Astrocyte (in vitro differentiated cells and primary cell): ENCODE measurements at regions not wholly inside any gene's neighbourhood (a gene's known extent, or its start where the extent isn't known, plus 50 kb on each side); places are given as distances from the start of the nearest gene placed in this dataset.

Source experiments
- DNase-seq: peaks from one replicate; pipeline ENCODE4 v3.0.0-alpha.2; 2010; ENCODE audit warnings: low read depth
- FAIRE-seq: peaks from 2 replicates; lab custom pipeline; 2011; peaks lifted over from hg19 to GRCh38; lab: Jason Lieb, UNC
- H2AFZ ChIP-seq: 2 replicates; pipeline ENCODE4 v1.6.0; 2012; ENCODE audit warnings: low read depth, low read length, inconsistent platforms
- H3K27ac ChIP-seq: 2 replicates; pipeline ENCODE4 v1.5.1; 2011; ENCODE audit warnings: low read depth, low read length, inconsistent platforms
- H3K27me3 ChIP-seq: 2 replicates; pipeline ENCODE4 v1.6.0; 2011; ENCODE audit warnings: low read length, inconsistent platforms; ENCODE audit not compliant: insufficient read depth
- H3K36me3 ChIP-seq: 2 replicates; pipeline ENCODE4 v1.5.1; 2011; ENCODE audit warnings: low read length, inconsistent platforms; ENCODE audit not compliant: insufficient read depth
- H3K4me1 ChIP-seq: 2 replicates; pipeline ENCODE4 v1.5.1; 2011; ENCODE audit warnings: low read length, inconsistent platforms; ENCODE audit not compliant: insufficient read depth
- H3K4me2 ChIP-seq: 2 replicates; pipeline ENCODE4 v1.6.0; 2012; ENCODE audit warnings: low read length, inconsistent platforms
- H3K4me3 ChIP-seq: 2 replicates; pipeline ENCODE4 v1.5.1; 2011; ENCODE audit warnings: low read depth, mild to moderate bottlenecking, low read length, inconsistent platforms; ENCODE audit not compliant: insufficient read depth
- H3K79me2 ChIP-seq: 2 replicates; pipeline ENCODE4 v1.6.0; 2012; ENCODE audit warnings: mild to moderate bottlenecking, low read length, inconsistent platforms; ENCODE audit not compliant: insufficient read depth
- H3K9ac ChIP-seq: 2 replicates; pipeline ENCODE4 v1.6.0; 2012; ENCODE audit warnings: mild to moderate bottlenecking, low read length, inconsistent platforms
- H3K9me3 ChIP-seq: 2 replicates; pipeline ENCODE4 v1.5.1; 2012; ENCODE audit warnings: low read depth, mild to moderate bottlenecking, low read length, inconsistent platforms; ENCODE audit not compliant: insufficient read depth
- H4K20me1 ChIP-seq: 2 replicates; pipeline ENCODE4 v1.6.0; 2012; ENCODE audit warnings: low read length, inconsistent platforms; ENCODE audit not compliant: insufficient read depth
- H3K27ac Mint-ChIP-seq: one replicate; pipeline ENCODE4 v1.8.0; 2021; ENCODE audit warnings: mild to moderate bottlenecking, mixed read lengths; ENCODE audit not compliant: unreplicated experiment
- H3K27me3 Mint-ChIP-seq: one replicate; pipeline ENCODE4 v1.8.0; 2021; ENCODE audit warnings: low read depth, mixed read lengths; ENCODE audit not compliant: unreplicated experiment
- H3K36me3 Mint-ChIP-seq: one replicate; pipeline ENCODE4 v1.8.0; 2021; ENCODE audit warnings: low read depth, mixed read lengths; ENCODE audit not compliant: unreplicated experiment
- H3K4me1 Mint-ChIP-seq: one replicate; pipeline ENCODE4 v1.8.0; 2021; ENCODE audit warnings: low read depth, mixed read lengths; ENCODE audit not compliant: unreplicated experiment
- H3K4me3 Mint-ChIP-seq: one replicate; pipeline ENCODE4 v1.8.0; 2021; ENCODE audit warnings: mild to moderate bottlenecking, moderate library complexity, mixed read lengths; ENCODE audit not compliant: unreplicated experiment
- H3K9me3 Mint-ChIP-seq: one replicate; pipeline ENCODE4 v1.8.0; 2021; ENCODE audit warnings: mild to moderate bottlenecking, mixed read lengths; ENCODE audit not compliant: unreplicated experiment
- EZH2 ChIP-seq: IDR thresholded peaks from 2 replicates; pipeline ENCODE4 v1.6.1; 2012; ENCODE audit warnings: mild to moderate bottlenecking, low read length, inconsistent platforms; ENCODE audit not compliant: insufficient read depth
- TF ChIP-seq, protein P1 (sequence below): IDR thresholded peaks from 2 replicates; pipeline ENCODE4 v1.5.1; 2011; ENCODE audit warnings: low read depth, mild to moderate bottlenecking, inconsistent platforms, low read length, moderate library complexity; ENCODE audit not compliant: insufficient read depth

DNA sequence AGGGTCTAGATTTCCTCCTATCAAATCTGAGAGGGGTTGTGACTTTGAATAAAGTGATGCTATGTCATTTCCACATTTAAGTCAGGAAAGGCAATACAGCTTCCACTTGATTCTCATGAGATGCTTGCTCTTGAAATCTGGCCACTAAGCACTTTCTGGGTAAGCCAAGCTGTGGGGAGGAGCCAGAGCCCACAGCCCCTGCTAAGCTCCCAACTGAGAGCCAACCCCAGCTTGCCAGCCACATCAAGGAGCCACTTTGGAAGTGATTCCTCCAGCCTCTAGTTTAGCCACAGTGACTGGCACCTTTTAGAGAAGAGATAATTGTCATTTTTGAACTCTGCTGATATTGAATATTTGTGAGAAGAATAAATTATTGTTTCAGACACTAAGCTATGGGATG, 1441.5 kb upstream of the IGFBP7 start:
- Histone ChIP-seq H3K4me2 (no peak overlapping the region), H3K27me3 (no peaks in the 10 kb centered on the region), H3K36me3 (no peaks in the 10 kb centered on the region), H3K4me3 (no peak overlapping the region), H3K27ac (no peak overlapping the region), H3K9me3 (no peaks in the 10 kb centered on the region), H3K4me1 (no peaks in the 10 kb centered on the region), H2AFZ (no peak overlapping the region), H4K20me1 (no peaks in the 10 kb centered on the region), H3K79me2 (no peaks in the 10 kb centered on the region), H3K9ac (no peak overlapping the region)
- Mint-ChIP-seq H3K27me3 (no peaks in the 10 kb centered on the region), H3K4me1 (peaks cover 3% of the 10 kb centered on the region), H3K9me3 (no peaks in the 10 kb centered on the region), H3K4me3 (no peak overlapping the region), H3K36me3 (no peaks in the 10 kb centered on the region), H3K27ac (no peak overlapping the region)
- TF ChIP-seq EZH2 = no peak
- TF ChIP-seq, protein P1, sequence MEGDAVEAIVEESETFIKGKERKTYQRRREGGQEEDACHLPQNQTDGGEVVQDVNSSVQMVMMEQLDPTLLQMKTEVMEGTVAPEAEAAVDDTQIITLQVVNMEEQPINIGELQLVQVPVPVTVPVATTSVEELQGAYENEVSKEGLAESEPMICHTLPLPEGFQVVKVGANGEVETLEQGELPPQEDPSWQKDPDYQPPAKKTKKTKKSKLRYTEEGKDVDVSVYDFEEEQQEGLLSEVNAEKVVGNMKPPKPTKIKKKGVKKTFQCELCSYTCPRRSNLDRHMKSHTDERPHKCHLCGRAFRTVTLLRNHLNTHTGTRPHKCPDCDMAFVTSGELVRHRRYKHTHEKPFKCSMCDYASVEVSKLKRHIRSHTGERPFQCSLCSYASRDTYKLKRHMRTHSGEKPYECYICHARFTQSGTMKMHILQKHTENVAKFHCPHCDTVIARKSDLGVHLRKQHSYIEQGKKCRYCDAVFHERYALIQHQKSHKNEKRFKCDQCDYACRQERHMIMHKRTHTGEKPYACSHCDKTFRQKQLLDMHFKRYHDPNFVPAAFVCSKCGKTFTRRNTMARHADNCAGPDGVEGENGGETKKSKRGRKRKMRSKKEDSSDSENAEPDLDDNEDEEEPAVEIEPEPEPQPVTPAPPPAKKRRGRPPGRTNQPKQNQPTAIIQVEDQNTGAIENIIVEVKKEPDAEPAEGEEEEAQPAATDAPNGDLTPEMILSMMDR = no peak
- FAIRE-seq (no peak), DNase-seq (no peak)

DNA sequence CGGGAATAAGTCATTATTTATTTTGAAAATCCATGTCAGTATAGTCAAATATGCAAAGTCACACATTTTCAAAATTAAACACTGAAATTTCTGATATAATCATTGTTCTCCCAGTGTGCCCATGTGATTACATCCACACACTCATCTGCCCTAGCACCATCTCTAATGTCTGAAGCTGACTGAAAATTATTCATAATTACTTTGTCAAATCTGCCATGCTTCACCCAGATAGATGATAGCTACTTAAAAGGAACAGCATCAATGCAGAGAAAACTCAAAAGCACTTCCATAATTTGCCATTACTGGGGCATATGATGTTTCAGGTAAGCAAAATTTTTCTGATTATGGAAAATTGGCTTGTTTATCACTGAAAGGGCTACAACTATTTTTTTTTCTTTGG, 1433.3 kb upstream of the IGFBP7 start:
- Histone ChIP-seq H3K4me1 (no peaks in the 10 kb centered on the region), H3K4me3 (no peak overlapping the region), H3K4me2 (no peak overlapping the region), H2AFZ (no peak overlapping the region), H3K27me3 (no peaks in the 10 kb centered on the region), H4K20me1 (no peaks in the 10 kb centered on the region), H3K9me3 (no peaks in the 10 kb centered on the region), H3K36me3 (no peaks in the 10 kb centered on the region), H3K27ac (no peak overlapping the region), H3K9ac (no peak overlapping the region), H3K79me2 (no peaks in the 10 kb centered on the region)
- TF ChIP-seq, protein P1 = no peak
- TF ChIP-seq EZH2 = no peak
- no peaks in the 10 kb centered on the region for H3K27me3 Mint-ChIP-seq
- FAIRE-seq (no peak), DNase-seq (no peak)
- H3K36me3 Mint-ChIP-seq = no peaks in the 10 kb centered on the region
- H3K4me1 Mint-ChIP-seq = no peaks in the 10 kb centered on the region
- H3K27ac Mint-ChIP-seq = no peak overlapping the region
- no peak overlapping the region for H3K4me3 Mint-ChIP-seq
- H3K9me3 Mint-ChIP-seq = no peaks in the 10 kb centered on the region

DNA sequence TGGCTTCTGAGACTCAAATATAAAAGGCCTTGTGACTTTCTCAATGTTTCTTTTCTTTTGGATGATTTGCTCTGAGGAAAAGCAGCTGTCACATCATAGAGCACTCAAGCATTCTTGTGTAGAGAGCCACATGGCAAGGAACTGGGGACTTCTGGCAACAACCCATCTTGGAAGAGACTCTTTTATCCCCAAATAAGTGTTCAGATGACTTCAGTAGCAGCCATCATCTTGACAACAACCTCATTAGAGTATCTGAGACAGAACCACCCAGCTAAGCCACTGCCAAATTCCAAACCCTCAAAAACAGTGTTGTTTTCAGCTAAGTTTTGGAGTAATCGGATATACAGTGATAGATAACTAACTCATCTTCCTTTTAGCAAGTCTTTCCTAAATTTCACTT, 1431.7 kb upstream of the IGFBP7 start:
- no peaks in the 10 kb centered on the region for H3K36me3 Mint-ChIP-seq
- no peak overlapping the region for H3K27ac ChIP-seq
- no peak overlapping the region for H3K27ac Mint-ChIP-seq
- TF ChIP-seq EZH2 = no peak
- H3K9me3 Mint-ChIP-seq = no peaks in the 10 kb centered on the region
- no peak overlapping the region for H3K9ac ChIP-seq
- H3K4me2 ChIP-seq = no peak overlapping the region
- no peak for DNase-seq
- no peaks in the 10 kb centered on the region for H3K27me3 ChIP-seq
- H3K27me3 Mint-ChIP-seq = no peaks in the 10 kb centered on the region
- H3K4me3 Mint-ChIP-seq = no peak overlapping the region
- no peaks in the 10 kb centered on the region for H3K4me1 Mint-ChIP-seq
- no peak overlapping the region for H2AFZ ChIP-seq
- H3K79me2 ChIP-seq = no peaks in the 10 kb centered on the region
- H3K4me1 ChIP-seq = no peaks in the 10 kb centered on the region
- no peaks in the 10 kb centered on the region for H3K9me3 ChIP-seq
- FAIRE-seq = no peak
- no peaks in the 10 kb centered on the region for H3K36me3 ChIP-seq
- H3K4me3 ChIP-seq = no peak overlapping the region
- no peaks in the 10 kb centered on the region for H4K20me1 ChIP-seq
